ENCODE measurements at regions not wholly inside any gene's neighbourhood (a gene's known extent, or its start where the extent isn't known, plus 50 kb on each side); places are given as distances from the start of the nearest gene placed in this dataset.
"Not testable (repeated sequence)": the region's sequence is repeated elsewhere in the genome, so short reads cannot be mapped to it uniquely, and the experiment has no call there.

DNA sequence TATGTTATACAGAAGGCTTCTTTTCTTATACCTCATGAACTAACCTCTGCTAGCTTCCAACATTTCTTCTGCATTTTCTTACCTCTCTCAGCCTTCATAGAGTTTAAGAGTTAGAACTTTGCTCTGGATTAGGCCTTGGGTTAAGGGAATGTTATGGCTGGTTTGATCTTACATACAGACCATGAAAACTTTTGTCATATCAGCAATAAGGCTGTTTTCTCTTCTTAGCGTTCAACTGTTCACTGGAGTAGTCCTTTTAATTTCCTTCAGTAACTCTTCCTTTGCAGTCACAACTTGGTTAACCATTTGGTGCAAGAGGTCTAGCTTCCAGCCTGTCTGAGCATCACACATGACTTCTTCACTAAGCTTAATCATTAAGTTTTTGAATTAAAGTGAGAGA lies 329.0 kb upstream of the CCNG1 start:
- TF ChIP-seq, protein P1, sequence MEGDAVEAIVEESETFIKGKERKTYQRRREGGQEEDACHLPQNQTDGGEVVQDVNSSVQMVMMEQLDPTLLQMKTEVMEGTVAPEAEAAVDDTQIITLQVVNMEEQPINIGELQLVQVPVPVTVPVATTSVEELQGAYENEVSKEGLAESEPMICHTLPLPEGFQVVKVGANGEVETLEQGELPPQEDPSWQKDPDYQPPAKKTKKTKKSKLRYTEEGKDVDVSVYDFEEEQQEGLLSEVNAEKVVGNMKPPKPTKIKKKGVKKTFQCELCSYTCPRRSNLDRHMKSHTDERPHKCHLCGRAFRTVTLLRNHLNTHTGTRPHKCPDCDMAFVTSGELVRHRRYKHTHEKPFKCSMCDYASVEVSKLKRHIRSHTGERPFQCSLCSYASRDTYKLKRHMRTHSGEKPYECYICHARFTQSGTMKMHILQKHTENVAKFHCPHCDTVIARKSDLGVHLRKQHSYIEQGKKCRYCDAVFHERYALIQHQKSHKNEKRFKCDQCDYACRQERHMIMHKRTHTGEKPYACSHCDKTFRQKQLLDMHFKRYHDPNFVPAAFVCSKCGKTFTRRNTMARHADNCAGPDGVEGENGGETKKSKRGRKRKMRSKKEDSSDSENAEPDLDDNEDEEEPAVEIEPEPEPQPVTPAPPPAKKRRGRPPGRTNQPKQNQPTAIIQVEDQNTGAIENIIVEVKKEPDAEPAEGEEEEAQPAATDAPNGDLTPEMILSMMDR (IDR thresholded peaks at IDR 0.05; ENCODE audit: control insufficient read depth, insufficient read depth, low read depth, low read length, missing control alignments): no peak
- H3K4me3 ChIP-seq (ENCODE audit: control insufficient read depth, low read depth, low read length): no peak overlapping the region
- DNase-seq (ENCODE audit: low read depth): no peak

DNA sequence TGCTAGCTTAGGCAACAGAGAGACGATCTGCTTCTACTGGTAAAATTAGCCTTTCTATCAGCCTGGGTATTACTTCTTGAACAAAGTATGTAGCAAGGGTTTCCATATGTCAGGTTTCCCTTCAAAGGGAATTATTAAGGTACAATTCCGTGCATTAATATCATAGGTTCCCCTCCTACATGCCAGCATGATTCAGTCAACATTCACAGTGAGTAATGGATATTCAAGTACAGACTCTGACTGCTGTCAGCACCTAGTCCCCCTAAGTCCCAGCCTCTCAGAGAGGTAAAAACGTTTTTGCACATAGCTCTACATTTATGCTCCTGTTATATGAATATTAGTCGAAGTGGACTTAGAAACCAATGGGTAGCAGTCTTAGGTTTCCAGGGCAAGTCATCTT lies 322.4 kb upstream of the CCNG1 start:
- no peak for DNase-seq (ENCODE audit: low read depth)
- H3K4me3 ChIP-seq (ENCODE audit: control insufficient read depth, low read depth, low read length): no peak overlapping the region
- TF ChIP-seq, protein P1 (IDR thresholded peaks at IDR 0.05; ENCODE audit: control insufficient read depth, insufficient read depth, low read depth, low read length, missing control alignments): no peak

DNA sequence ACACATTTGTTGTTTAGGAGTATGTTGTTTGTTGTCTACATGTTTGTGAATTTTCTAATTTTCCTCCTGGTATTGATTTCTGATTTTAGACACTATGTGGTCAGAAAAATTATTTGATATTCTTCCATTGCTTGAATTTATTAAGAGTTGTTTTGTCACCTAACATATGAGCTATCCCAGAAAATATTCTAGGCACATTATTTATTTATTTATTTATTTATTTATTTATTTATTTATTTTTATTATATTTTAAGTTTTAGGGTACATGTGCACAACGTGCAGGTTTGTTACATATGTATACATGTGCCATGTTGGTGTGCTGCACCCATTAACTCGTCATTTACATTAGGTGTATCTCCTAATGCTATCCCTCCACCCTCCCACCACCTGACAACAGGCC lies 320.8 kb upstream of the CCNG1 start:
- H3K4me3 ChIP-seq (ENCODE audit: control insufficient read depth, low read depth, low read length); DNase-seq (ENCODE audit: low read depth): not testable (repeated sequence)

DNA sequence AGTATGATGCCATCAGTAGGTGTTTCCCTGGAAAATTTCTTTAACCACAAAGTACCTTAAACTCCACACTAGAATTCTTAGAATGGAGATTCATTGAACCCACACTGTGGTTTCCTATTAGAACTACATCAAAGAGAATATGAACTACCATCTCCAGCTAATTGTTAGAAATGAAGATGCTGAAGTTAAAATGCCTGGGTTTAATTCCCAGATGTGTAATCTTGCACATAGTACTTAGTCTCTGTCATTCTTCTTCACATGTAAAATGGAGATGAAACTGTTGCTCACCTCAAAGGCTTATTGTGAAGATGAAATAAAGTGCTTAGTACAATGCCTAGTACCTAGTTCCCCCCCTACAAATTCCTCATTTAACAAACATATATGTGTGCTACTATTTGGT lies 303.3 kb upstream of the CCNG1 start:
- TF ChIP-seq, protein P1 (IDR thresholded peaks at IDR 0.05; ENCODE audit: control insufficient read depth, insufficient read depth, low read depth, low read length, missing control alignments): no peak
- no peak overlapping the region for H3K4me3 ChIP-seq (ENCODE audit: control insufficient read depth, low read depth, low read length)

DNA sequence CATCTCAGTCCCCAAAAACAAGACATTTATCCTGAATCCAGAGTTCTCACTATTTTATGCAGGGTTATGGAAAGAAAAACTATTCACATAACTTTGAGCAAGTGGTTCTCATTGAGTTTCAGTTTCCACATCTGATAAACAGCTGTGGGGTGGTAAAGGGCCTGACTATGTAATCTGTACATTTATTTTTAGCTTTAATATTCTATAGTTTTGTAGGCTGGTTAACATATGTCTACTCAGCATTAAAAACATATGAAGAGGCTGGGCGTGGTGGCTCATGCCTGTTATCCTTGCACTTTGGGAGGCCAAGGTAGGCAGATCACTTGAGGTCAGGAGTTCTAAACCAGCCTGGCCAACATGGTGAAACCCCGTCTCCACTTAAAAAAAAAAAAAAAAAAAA lies 301.5 kb upstream of the CCNG1 start:
- DNase-seq (ENCODE audit: low read depth): no peak
- no peak overlapping the region for H3K4me3 ChIP-seq (ENCODE audit: control insufficient read depth, low read depth, low read length)
- TF ChIP-seq, protein P1 (IDR thresholded peaks at IDR 0.05; ENCODE audit: control insufficient read depth, insufficient read depth, low read depth, low read length, missing control alignments): no peak

More for the DNA sequence above, 303.3 kb upstream of the CCNG1 start:
- no peak for DNase-seq (ENCODE audit: low read depth)

DNA sequence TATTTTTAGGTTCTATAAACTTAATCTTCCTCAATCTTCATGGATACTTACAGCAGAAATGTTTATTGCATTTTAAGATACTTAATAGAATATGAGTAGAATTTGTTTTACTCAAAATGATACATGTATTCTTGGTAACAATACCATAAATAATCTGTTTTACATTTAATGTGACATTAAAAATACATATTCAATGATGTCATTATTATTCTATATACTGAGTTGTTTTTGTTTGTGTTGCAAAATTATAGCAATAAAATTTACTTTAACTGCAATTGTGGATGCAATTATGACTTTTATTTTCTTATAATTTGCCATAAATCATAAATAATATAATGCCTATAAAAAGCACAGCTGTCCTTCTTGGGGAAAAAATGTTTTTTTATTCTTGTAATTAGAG lies 275.9 kb upstream of the CCNG1 start:
- DNase-seq (ENCODE audit: low read depth): no peak
- TF ChIP-seq, protein P1 (IDR thresholded peaks at IDR 0.05; ENCODE audit: control insufficient read depth, insufficient read depth, low read depth, low read length, missing control alignments): no peak
- H3K4me3 ChIP-seq (ENCODE audit: control insufficient read depth, low read depth, low read length): no peak overlapping the region

DNA sequence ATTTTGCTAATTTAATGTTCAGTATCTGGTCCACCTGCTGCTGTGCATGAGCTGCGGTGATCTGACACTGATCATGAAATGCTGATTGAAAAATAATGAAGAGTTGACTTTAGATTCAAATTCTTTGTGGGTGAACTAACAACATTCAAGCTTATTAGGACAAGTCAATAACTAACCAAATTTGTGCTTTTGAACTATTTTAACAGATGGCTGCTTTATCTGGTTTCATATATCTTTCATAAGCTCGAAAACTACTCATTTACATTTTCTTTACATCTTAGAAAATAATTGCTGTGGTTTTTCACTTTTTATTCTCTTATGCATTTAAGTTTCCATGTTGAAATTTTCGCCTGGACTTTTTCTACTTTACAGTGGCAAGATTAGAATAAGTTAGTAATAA lies 274.8 kb upstream of the CCNG1 start:
- TF ChIP-seq, protein P1 (IDR thresholded peaks at IDR 0.05; ENCODE audit: control insufficient read depth, insufficient read depth, low read depth, low read length, missing control alignments): no peak
- H3K4me3 ChIP-seq (ENCODE audit: control insufficient read depth, low read depth, low read length): no peak overlapping the region
- DNase-seq (ENCODE audit: low read depth): no peak

Data from AG09309 (cell line).